Activated CD4-positive, alpha-beta T cell treated with anti-CD3 and anti-CD28 coated beads, Interleukin-2, amount 50 U/mL, for 24 hours (primary cell): ENCODE measurements at regions not wholly inside any gene's neighbourhood (a gene's known extent, or its start where the extent isn't known, plus 50 kb on each side); places are given as distances from the start of the nearest gene placed in this dataset.

Experiments
- DNase-seq, 2 donors: peaks; one replicate each; pipeline ENCODE4 v3.0.0-alpha.2; 2020; ENCODE audit warnings: low read depth in 1 of 2, low spot score in 1 of 2

GRCh38 chr1:221157026-221157761, 278.0 kb downstream of the HLX start:
- DNase-seq = no peak

DNA sequence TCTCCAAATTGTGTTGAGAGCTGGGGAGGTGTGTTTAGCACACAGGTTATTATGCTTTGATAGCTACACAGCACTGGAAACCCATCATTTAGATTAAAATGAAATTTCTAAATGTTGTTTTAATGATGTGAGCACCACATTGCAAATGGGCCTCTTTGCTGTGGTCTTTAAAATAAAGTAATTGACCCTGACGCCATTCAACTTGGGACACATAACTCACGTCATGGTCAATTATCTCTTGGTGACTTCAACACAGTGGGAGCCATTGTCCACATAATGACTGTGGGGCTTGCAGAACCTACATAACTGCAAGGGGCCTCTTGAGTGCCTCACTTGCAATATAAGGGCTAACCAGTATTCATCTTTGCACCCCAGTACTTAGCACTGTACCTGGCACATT, 280.4 kb downstream of the HLX start:
- no peak for DNase-seq

DNA sequence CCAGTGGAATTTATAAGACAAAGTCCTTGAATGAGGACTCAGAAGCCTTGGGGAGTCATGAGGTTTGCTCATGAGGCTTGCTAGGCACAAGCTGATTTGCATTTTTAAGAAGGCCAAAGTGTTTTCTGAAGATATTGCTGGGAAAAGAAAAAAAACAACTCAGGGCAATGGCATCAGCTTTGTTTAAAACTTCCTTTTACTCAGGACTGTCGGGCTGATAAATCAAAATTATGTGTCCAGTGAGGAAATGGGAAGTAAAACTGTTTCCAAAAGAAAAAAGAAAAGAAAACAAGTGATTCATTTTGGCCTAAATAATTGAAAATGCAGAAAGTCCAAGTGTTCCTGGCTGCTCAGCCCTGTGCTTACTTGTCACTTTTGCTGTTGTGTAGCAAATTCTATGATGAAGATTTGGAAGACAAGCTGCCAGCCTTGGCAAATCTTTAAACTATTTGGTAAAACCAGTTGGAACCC, 282.4 kb downstream of the HLX start:
- no peak for DNase-seq

- DNase-seq = no peak
Measured at GRCh38 chr1:221162352-221162751, 283.1 kb downstream of the HLX start.

DNA sequence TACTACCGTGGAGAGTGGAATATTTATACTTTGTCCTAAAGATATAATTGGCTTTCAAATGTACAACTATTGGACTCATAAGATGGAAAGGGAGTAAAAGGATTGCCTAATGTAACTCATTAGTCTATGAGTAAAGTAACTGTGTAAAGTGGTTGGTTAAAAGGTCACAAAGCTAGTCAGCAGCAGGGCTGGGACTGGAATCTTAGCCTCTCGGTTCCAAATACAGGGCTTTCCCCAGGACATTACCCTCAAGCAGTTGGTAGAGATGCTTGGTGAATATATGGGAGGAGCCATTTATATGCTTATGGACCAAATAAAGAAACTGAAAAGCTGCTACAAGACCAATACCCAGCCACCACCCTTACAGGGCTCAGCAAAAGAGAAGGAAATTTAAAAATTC, 283.7 kb downstream of the HLX start:
- DNase-seq = no peak

GRCh38 chr1:221164029-221164428, 284.8 kb downstream of the HLX start:
- no peak for DNase-seq

- no peak for DNase-seq
Measured at GRCh38 chr1:221164951-221165838, 286.0 kb downstream of the HLX start.

DNA sequence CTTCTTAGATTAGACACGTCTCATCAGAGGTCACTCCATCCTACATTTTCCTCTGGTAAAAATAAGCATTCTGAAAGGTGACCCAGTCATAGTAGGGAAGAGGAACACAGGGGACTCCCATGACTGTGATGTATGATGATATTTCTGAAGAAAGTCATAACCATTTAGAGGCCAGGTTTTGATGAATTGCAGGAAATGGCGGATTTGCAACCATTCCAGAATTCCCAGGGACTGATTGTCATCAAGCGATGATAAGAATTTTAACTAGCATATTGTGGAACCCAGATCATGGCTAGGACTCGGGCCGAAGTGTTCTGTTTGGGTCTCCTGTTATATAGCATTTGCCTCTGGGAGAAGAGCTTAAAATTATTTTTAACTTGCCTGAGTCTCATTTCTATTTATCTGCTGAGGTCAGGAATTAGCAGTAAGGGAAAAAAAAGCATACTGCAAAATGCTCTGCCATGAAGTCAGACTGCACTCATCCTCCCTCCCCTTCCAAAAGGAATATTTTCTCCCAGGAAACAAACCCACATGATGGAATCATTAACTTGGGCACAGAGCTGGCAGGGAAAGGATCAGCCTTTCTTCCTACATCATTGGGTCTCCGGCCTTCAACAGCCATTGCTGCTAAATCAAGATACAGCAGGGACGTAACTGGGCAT, 286.7 kb downstream of the HLX start:
- no peak for DNase-seq

DNA sequence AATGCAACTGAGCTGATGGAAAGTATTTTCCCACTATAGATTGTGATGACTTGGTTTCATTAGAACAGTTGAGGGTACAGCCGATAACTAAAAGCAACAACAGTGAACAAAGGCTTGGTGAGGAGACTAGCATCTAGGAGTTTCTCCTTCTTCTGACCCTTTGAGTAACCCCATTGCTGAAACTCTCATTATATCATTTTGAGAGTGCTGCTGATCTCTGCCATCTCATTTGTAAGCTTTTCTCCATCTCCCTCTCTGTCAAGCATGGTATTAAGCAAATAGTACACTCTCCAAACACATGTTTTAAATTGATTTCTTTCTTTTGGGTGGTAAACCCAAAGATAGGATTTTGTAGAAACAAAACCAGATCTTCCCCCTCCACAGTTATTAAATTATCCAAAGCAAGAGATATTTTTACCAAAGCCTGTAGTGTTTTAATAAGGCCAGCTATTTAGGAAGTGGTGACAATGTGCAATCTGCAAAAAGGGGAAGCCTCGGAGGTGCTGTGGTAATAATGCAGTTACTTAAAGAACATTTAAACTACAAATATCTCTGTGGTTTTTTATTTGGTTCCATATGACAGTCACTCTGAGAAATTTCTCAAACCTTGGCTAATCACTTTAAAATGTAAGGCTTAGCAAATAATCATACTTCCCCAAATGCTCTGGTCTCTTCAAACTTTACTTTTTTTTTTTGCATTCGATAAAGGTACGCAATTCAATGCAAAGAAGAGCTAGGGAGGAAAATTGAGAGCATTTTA, 287.5 kb downstream of the HLX start:
- DNase-seq = no peak

DNA sequence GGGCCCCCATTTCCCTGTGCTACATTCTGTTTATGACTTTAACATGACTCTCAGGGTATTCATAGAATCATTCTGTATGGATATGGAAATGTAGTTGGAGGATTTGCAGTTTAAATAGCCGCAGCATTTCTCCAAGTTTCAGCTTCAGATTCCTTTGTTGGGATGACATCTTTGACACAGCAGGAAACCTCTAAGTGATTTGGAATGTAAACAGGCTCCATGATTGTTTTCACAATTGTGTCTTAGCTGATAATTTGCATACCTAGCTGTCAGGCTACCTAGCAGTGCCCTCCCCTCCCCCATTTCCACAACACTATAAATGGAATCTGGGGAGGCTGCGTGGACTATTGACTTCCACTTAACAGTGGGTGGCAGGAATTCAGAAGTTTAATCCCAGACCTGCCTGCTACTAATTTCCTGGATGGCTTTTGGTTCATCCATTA, 290.2 kb downstream of the HLX start:
- DNase-seq = no peak

DNA sequence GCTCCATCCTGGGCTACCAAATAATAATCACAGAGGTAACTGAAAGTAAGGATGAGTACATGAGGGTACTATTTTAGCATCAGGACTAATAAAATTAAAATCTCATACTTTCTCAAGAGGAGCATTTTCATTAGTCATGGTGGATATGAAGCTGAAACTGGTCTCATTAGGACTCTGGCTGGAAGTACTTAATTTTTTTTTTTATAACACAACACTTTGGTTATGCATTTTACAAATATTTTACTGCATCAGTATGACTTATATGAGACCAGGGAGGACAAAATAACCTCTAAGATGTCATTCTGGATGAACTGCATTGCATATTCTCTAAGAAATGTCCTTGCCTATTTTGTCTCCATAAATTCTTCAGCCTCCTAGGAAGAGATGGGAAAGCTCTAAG, 290.9 kb downstream of the HLX start:
- DNase-seq = no peak

DNA sequence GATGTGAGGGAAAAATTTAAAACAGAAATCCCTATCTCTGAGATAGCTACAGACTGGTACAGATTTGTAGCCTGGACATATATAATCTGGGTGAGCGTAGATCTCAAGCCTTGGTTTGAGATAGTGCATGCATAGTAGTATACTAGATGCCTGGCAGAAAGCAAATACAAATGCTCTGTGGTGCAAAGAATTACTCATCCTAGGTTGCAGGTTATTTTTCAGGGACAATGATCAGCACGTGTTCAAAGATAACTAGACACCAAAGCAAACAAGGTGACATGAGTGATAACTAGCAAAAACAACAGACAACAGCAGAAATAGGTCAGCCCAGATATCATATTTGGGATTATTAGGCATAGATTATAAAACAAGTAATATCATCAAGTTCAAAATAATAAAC, 292.5 kb downstream of the HLX start:
- no peak for DNase-seq

- no peak for DNase-seq
Measured at GRCh38 chr1:221172841-221173240, 293.6 kb downstream of the HLX start.

- DNase-seq = no peak
Measured at GRCh38 chr1:221174330-221174993, 295.2 kb downstream of the HLX start.

DNA sequence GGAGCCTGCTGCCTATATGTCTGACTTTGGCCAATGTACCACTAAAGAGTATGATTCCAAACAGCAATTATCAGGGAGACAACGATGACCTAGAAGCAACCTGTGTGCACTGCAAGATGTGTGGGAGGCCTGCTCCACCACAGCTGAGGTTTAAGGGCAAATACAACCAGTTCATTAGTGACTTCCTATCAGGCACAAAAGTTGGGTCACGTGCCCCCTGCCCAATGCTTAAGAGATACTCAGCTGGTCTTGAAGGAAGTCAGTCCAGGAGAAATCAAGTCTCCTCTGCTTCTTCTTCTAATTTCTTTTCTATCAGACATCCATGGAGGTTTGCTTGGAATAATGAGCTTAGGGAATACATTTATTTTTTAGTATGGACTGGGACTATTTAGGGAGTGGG, 296.0 kb downstream of the HLX start:
- DNase-seq = no peak

DNA sequence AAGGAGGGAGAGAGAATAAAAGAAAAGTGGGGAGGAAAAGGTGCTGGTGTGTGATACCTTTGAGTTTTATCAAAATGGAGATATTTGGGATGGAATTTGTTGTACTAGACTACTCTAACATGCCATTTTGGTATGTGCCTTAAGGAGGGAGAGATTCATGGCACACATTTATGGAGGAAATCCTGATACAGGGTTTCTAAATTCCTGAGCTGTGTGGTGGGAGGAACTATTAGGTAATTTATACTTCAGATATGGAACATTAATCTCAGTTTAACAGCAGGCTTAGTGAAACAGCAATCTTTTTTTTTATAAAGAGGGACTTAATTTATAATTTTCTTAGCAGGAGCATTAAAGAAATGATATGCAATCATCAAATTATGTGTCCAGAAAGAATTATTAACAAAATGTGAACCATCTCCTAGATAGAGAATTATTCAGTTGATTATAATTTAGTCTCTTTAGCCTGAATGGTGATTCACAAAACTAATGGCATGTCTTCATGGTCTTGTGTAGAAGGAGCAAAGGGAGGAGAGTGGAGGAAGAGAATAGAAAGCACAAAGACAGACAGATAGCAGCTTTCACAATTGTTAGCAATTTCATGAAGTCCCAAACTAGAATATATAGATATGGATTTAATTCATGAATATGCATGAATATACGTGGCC, 301.6 kb downstream of the HLX start:
- DNase-seq = no peak

DNA sequence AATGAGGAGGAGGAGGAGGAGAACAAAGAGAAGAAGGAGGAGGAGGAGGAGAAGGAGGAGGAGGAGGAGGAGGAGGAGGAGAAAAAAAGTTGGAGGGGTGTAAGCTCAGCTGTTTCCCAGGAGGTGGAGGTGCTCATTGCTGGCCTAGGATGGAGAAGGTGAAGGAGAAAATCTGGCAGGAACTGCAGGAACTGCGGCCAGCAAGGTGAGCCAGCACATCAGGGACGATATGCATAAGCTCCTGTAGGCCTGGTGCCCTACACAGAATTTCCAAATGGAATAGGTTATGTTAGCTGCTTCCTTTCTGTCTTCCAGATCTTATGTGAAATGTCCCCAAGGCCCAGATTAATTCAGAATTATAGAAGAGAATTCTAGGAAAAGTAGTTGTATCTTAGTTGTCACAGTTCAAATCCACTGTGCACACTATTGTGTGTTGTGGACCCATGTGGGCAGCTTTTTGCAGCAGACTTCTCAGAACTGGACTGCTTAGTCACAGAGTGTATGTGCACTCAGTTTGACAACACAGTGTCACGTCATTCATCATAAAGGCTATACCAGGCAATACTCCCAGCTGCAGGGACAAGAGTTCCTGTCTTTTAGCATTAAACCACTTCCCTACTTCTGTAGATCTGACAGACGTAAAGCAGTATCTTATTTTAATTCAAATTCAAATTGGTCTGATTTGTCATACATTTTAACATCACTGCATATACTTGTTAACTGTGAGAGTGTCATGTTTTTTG, 303.7 kb downstream of the HLX start:
- DNase-seq = no peak

DNA sequence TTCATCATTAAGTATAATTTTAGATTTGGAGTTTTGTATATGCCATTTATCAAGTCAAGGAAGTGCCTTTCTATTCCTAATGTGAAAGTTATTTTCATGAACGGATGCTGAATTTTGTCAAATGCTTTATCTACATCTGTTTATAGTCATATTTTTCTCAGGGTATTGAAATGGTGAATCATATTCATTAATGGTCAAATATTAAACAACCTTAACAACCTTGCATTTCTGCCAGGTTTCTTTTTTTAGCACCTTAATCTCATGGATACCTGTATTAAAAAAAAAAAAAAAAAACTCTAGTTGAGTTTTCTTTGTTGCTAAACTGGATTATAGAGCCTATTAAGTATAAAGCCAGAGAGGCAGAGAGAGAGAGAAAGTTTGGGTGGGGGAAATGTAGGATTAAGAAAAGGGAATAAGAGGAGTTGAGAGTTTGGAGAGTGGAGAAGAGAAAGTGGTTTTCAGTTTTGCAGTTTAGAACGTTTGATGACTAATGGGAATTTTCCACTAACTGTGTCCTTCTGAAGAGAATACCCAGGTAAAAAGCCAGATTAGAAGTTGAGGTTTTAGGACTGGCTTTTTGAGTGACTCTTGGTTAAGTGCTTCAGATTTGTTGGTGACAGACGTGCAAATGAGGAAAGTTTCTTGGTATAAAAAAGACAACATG, 305.0 kb downstream of the HLX start:
- DNase-seq = no peak

DNA sequence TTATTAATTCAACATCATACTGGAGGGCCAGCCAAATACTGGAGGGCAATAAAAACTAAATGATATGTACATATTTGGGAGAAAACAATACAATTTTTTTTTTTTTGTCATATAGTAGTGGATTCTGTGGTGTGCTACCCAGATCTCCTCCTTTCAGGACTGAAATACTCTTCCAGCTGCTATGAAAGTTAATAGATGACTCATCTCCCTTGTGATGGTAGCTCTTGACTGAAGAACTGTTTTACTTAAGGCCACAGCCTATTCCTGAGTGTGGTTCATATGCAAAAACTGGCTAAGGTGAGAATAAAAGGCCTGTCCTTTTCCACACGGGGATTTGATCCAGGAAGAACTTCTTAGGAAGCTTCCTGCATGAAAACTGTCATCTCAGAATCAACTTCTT, 307.9 kb downstream of the HLX start:
- no peak for DNase-seq
